Ishikawa (cell line): ENCODE measurements at regions not wholly inside any gene's neighbourhood (a gene's known extent, or its start where the extent isn't known, plus 50 kb on each side); places are given as distances from the start of the nearest gene placed in this dataset.

Experiments used
- CEBPB ChIP-seq: IDR thresholded peaks from 2 replicates; pipeline ENCODE4 v1.6.1; 2012
- CREB1 ChIP-seq: IDR thresholded peaks from 2 replicates; pipeline ENCODE4 v1.6.1; 2012; ENCODE audit warnings: low read depth
- EP300 ChIP-seq: IDR thresholded peaks from 2 replicates; pipeline ENCODE4 v1.6.1; 2012; ENCODE audit warnings: borderline replicate concordance
- RAD21 ChIP-seq: IDR thresholded peaks from 2 replicates; pipeline ENCODE4 v1.6.1; 2012; ENCODE audit warnings: low read depth
- TAF1 ChIP-seq: IDR thresholded peaks from 2 replicates; pipeline ENCODE4 v1.6.1; 2012; ENCODE audit warnings: low read depth, mild to moderate bottlenecking
- TCF12 ChIP-seq: IDR thresholded peaks from 2 replicates; pipeline ENCODE4 v1.6.1; 2012; ENCODE audit warnings: low read depth
- TEAD4 ChIP-seq: IDR thresholded peaks from 2 replicates; pipeline ENCODE4 v1.6.1; 2012
- YY1 ChIP-seq: IDR thresholded peaks from 2 replicates; pipeline ENCODE4 v1.6.1; 2012; ENCODE audit warnings: low read depth
- ZBTB7A ChIP-seq: IDR thresholded peaks from 2 replicates; pipeline ENCODE4 v1.6.1; 2012; ENCODE audit warnings: low read depth
- TF ChIP-seq, protein P1 (sequence below): IDR thresholded peaks from 2 replicates; pipeline ENCODE4 v1.6.1; 2012

DNA sequence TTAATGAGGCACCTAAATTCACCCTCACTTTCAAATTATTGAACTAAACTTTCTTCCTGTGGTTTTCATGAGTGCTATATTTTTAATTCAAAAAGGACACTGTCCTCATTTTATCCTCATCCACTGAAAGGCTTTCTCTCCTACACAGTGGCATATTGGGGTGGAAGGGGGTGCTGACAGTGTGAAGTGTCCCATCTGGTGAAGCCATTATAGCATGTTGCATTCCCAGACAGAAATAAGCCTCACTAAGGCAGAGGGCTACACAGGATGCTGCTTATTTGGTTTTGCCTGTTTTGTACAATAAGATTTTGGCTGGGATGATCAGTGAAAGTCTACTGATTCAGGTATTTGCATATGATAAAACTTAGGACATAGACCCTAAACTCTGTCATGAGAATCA lies 82.4 kb upstream of the INHBA start:
- TF ChIP-seq TEAD4: no peak
- no peak for TF ChIP-seq TCF12
- TF ChIP-seq TAF1: no peak
- TF ChIP-seq ZBTB7A: no peak
- TF ChIP-seq RAD21: no peak
- no peak for TF ChIP-seq YY1
- TF ChIP-seq CEBPB: no peak
- TF ChIP-seq EP300: no peak
- no peak for TF ChIP-seq CREB1
- TF ChIP-seq, protein P1, sequence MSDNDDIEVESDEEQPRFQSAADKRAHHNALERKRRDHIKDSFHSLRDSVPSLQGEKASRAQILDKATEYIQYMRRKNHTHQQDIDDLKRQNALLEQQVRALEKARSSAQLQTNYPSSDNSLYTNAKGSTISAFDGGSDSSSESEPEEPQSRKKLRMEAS: no peak
